GM18858 (cell line): ENCODE measurements at regions not wholly inside any gene's neighbourhood (a gene's known extent, or its start where the extent isn't known, plus 50 kb on each side); places are given as distances from the start of the nearest gene placed in this dataset.
"Not testable (repeated sequence)": the region's sequence is repeated elsewhere in the genome, so short reads cannot be mapped to it uniquely, and the experiment has no call there.

Experiments used
- ATAC-seq: cut with Tn5 transposase; IDR thresholded peaks from one replicate; pipeline ENCODE4 v1.9.1; 2021; ENCODE audit not compliant: unreplicated experiment

DNA sequence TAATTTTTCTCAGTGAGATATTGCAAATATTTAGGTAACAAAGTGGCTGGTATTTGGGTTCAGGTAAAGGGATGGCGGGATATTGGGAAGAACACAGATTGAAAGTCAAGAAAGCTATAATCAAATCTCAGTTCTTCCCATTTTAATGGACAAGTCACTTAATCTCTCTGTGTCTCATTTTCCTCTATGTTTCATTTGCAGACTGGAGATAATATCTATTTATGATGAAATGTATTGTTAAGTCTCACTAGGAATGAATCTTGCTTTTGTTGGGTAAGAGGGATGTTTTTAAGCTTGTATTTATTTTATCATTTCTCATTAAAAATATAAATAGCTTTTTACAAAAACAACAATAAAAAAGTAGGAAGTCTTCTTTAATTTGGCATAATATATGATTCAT lies 175.4 kb downstream of the ISL1 start:
- no peak for ATAC-seq

DNA sequence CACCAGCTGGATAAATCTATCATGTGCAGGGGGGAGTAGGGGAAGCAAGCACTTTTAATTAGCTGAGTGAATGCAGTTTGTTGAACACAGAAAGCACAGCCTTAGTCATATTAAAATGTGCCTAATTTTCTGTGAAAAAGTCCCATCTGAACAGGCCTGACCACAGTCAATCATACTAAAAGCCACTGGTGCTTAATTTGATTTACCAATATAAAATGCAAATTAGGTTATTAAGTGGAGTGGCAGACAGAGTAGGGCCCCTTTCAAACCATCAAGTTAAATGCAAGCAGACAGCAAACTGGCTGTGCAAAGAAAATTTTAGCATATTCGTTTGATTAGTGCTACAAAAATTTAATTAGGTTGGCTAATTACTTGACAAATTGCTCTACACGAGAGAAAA lies 176.1 kb downstream of the ISL1 start:
- no peak for ATAC-seq

DNA sequence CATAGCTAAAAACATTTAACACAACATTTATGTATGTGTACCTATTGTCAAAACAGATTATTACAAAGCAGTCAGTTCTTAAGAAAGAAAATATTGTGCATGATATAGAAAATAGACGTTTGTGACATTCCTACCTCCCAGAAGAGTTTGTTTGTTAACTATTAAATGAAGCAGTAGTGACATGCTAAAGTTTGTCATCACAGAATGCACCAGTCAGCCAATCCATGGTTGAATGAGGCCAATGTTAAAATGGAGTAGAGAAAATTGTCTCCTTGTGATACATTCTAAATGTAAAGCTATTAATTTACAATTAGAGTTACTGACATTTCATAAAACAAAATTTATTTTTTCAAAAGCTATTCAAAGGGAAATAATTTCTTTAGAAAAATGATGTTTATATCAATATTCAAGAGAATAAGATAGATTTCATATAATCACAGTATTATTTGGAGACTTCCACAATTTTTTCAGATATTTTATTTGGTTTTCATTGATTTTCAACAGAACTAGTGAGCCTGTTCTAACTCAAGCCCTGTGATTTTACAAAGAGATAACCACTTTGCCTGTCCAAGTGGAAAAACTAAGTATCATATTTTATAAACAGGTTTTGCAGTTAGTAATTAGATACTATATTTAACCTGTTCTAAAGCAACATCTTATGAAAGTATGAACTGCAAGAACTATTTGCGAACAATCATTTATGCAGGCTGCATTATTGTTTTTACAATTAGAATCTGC lies 176.8 kb downstream of the ISL1 start:
- no peak for ATAC-seq

DNA sequence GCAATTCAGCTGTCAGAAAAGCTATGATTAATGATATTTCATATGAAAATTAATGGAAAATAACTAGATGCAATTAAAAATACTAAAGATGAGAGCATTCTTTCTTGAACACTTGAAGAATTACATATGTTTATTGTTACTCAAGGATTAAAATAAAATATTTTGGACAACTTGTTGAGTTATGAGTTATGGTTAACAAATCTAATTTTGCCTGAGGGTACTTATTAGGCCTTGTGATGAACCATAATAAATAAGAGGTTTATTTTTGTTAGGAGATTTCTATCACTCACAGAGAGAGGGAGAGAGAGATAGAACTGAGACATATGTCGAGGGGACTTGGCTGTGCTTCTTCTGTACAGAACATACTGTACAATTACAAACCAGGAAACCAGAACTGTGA lies 183.7 kb downstream of the ISL1 start:
- no peak for ATAC-seq

DNA sequence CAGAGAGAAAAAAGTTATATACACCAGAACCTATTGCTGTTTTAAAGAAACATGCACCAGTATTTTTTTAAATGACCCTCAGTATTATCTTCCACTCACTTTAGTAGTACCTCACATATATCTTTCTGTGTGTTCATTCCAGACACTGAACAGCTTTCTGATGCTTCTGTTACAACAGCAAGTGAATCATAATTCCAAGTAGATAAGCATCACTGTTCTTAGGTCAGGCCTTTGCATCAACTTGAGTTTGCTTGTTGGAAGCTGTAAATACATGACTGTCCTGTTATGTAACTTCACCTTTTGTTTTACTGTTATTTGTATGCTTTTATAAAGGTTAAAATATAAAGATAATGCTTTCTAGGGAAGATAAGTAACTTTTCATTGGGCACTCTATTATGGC lies 184.4 kb downstream of the ISL1 start:
- no peak for ATAC-seq

DNA sequence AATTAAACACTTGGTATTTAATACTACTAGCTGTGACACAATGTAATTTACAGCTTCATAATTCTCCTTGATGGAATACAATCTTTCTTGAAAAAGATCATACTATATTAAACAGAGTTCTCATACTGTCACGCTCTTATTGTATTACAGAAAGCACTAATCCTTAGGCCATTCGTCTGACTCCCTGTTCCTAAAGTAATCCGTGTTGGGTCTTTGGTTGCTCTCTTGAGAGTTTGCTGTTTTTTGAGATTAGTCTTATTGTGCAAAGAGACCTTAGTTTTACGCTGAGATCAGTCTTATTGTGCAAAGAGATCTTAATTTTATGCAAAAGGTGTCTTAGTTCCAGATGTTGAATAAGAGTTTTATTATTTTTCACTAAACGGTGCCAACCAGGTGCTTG lies 190.6 kb downstream of the ISL1 start:
- no peak for ATAC-seq

DNA sequence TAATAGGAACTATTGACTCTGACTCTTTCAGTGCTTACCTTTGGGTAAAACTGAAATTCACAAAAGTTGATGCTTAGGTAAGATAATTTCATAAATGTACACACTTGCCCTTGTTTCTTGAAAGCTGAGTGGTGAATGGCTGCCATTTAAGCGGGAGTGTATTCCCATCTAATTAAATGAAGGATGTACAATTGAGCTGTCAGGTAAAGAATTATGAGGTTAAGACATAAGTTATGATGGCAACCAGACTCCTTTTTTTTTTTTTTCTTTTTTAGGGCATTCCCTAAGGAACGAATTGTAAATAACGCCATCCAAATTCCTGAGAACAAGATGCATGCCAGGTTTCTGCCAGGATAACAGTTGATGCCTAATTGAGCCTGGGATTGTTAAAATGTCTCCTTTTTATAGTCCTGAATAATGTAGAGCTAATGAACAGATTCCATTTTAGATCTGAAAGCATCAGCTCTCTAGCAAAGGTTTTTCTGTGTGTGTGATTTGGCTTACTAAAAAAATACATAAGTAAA lies 199.7 kb downstream of the ISL1 start:
- ATAC-seq, result no peak

DNA sequence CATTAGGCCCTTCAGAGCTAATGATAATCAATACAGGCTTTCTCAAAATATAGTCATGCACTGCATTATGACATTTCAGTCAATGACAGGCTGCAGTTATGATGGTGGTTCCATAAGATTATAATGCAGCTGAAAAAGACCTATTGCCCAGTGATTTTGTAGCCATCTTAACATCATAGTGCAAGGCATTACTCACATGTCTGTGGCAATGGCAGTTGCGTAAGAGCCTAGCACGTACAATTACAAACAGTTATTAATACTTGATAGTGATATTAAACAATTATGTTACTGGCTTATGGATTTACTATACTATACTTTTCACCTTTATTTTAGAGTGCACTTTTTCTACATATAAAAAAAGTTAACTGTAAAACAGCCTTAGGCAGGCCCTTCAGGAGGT lies 214.8 kb downstream of the ISL1 start:
- no peak for ATAC-seq

DNA sequence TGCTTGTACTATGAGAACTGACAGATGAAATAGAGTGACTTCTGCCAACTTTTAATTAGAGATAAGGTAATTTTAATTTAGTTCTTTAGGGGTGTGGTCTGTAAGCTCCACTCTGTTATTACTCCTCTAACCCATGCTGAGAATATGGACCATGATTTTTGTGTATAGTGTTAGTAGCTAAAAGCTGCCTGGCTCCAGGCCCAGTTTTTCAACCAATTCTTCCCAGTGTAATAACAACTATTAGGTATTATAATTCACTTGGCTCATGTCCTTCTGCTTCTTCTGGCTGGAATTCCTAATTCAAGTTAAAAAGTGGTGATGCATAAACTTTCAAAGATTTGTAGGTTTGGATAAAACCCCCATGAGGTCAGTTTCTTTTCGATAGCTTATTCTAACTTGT lies 216.3 kb downstream of the ISL1 start:
- no peak for ATAC-seq

DNA sequence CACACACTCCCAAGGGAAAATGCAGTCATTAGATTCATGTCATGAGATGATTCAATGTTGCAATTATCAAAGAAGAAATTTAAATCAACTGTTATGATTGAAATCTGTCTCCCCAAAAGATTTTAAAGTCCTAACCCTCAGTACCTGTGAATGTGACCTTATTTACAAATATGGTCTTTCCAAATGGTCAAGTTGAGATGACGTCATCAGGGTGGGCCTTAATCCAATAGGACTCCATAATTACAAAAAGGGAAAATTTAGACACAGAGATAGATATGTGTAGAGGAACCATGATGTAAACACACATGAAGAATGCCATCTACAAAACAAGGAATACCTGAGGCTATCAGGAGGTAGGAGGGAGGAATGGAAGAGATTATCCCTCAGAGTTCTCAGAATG lies 221.1 kb downstream of the ISL1 start:
- no peak for ATAC-seq

DNA sequence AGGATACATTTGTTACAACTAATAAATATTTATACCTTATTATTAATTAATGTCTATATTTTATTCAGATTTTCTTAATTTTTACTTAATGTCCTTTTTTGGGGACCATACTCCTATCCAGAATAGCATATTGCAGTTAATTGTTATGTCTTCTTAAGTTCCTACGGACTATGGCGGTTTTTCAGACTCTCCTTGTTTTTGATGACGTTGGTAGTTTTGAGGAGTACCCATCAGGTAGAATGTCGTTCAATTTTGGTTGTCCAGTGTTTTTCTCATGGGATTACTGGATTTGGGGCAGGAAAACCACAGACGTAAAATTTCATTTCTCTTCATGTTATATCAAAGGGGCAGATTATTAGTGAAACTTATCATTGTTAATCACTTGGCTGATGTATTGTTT lies 223.7 kb downstream of the ISL1 start:
- no peak for ATAC-seq

DNA sequence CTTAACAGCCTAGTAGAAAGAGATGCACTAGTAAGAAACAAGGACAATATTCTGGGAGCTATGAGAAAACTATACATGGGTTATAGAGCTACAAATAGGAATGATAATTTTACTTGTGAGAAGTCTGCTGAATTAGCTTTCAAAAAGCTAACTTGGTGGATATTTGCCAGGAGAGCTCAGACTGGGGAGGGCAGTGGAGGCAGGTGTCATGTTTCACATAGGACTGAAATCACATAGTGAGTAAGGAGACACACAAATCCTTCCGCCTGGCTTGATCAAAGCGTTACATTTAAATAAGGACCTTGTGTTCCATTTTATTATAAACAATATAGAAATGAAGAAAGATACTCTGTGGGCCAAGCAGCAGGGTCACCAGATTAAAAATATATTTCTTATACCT lies 235.0 kb downstream of the ISL1 start:
- no peak for ATAC-seq

DNA sequence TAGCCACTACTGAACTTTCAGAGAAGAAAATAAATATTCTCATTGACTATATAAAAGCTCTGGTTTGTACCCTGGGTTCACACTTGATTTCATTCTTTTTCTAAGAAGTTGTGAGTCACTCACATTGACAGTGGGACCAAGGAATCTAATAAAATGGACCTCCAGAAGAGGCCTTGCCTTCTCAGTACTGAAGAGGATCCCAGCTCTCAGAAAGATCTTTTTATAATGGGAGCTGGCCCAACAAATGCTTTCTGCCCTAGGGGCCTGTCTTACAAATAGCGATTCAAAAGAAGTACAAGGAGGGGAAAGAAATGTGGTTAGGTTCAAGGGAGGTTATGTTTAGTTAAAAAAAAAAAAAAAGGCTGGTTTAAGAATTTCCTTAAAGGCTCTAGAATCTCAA lies 237.9 kb downstream of the ISL1 start:
- ATAC-seq, result no peak

DNA sequence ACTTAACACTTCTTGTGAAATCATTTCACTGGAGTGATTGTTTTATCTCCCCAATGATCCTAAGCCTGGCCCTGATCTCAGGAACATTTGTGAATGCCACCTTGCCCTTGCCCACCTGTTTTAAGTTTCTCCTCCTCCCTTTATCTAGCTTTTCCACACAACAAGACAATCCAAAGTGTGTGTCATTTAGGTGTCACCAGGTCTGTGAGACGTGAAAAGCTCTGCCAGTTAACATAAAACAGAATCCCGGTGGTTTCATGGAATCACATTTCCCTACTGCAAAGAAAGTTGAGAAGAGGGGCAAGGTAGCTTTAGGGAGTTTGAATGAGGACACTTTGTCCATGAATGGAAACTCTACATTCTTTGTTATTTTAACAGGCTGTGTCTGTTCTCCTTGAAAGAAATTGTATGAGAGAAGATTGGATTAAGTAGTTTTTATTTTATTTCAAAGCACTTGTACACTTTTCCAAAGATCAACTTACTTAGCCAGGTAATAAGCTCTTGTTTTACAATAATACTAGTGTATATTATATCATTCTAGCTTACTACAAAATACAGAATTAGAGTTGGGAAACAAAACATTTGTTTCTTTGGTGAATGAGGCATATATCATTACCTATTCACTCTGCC lies 239.0 kb downstream of the ISL1 start:
- ATAC-seq, result no peak

DNA sequence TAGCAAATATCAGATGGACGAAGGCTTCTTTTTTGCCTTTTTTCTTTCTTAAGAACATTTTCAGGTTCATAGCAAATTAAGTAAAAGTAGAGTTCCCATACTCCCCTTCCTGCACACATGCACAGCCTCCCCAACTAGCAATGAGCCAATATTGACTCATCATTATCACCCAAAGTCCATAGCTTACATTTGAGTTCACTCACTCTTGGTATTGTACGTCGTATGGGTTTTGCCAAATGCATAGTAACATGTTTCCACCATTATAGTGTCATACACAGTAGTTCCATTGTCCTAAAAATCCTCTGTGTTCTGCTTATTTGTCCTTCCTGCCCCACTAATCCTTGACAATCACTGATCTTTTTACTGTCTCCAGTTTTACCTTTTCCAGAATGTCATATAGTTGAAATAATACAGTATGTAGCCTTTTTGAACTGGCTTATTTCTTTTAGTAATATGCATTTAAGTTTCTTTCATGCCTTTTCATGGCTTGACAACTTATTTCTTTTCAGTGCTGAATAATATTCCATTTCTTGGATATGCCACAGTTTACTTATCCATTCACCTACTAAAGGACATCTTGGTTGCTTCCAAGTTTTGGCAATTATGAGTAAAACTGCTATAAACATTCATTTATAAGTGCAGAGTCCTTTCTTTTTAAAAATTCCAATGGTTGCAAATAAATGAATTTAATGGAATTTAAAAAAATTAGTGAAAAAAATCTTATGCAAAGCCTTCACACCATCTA lies 242.1 kb downstream of the ISL1 start:
- no peak for ATAC-seq

DNA sequence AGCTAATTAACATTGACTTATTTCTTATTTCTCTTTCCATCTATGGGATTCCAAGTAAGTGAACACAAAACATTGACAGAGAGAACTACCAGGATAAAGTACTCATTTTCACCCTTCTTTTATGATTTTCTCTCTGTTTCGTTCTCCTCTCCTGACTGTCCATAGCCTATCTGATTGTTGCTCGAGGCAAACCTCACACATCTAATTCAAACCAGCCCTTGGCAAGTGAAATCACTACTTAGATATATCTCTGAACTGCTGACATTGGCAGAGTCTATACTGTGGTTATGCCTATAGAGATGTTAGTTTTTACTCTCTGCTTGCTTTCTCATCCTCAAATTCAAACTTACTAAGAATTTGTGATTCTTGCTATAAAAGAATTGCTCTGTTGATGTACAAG lies 248.8 kb downstream of the ISL1 start:
- no peak for ATAC-seq

DNA sequence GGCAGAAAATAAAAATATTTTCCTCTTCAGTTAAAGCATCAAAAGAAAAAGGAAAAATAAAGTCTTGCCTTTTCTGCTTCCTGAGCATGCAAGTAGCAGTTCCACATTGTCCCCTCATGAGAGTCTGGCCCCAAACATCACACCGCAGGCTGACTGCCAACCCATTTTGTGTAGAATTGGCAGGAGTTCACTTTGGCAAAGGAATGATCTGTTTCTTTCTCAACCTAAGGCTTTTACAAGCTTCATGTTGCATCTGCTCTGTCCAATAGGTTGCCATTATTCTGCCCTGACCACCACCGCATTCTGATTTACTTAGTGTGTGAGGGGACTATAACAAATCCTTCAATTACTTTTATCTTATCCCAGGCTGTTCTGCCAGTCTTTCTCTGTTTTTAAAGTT lies 249.5 kb downstream of the ISL1 start:
- no peak for ATAC-seq

DNA sequence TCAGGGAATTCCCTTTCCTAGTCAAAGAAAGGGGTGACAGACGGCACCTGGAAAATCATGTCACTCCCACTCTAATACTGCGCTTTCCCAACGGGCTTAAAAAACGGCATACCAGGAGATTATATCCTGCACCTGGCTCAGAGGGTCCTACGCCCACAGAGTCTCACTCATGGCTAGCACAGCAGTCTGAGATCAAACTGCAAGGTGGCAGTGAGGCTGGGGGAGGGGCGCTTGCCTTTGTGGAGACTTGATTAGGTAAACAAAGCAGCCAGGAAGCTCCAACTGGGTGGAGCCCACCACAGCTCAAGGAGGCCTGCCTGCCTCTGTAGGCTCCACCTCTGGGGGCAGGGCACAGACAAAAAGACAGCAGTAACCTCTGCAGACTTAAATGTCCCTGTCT lies 253.7 kb downstream of the ISL1 start:
- not testable (repeated sequence) for ATAC-seq

DNA sequence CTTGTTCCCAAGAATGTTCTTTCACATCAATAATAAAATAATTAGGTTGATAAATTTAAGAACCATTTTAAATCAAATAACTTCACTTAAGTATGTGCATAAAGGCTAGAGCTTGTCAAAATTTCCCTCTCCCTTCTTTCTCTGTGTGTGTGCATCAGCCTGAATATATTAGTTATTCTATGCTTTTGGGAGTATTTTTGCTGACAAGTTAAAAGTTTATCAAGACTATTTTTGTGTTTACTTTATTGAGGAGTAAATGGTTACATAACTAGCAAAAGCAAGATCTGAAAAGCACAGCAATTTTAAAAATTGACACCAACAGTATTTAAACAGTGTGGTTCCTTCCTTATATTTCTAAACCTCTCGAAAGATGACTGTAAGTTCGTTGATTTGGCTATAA lies 261.7 kb downstream of the ISL1 start:
- no peak for ATAC-seq

DNA sequence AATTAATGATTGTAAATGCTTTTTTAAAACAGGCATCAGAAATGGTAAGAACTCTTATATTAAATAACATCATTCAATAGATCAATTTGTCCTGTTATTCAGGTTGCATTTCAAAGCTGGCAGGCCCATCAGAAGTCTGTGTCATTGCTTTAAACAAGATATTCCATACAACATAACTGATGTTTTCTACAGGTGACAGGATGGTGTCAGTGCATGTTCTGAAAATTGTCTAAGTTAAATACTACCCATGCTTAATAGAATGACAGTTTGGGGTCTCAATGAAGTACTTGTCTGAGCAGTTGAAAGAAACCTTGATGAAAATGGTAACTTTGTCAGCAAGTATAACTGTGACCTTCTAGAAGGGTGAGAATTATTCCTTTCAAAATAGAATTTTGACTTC lies 263.2 kb downstream of the ISL1 start:
- ATAC-seq, result no peak

DNA sequence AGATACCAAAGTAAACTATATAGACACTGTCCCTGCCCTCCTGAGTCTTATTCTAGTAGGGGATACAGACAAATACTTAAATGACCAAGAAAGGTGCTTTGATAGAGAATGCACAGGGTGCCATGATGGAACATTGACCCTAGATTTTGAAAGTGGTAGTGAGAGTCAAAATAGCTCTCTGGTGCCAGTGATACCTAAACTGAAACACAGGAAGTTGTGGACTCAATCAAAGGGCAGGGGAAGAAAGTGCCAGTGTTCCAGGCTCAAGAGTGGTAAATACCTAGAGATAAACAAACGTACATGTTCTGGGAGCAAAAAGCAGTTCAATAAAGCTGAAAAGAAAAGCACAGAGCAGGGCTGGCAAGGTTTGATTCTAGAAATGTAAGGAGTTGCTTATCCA lies 267.6 kb downstream of the ISL1 start:
- ATAC-seq, result no peak

DNA sequence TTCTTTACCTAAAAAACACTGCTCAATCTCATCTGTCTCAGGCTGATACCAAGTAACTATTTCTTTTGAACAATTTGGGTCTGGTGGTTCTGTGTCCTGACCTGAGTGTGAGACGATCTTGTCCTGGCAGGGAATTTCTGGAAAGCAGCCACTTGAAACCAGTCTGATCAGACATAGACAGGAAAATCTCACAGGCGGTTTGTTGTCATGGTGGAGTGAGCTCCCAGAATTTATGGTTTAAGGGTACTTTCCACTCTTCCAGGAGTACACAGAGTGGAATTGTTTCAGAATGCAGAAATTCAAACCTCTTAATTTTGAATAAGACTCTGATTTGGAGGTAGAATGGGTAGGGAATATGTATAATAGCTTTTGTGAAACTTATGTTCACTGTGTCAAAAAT lies 268.2 kb downstream of the ISL1 start:
- no peak for ATAC-seq
